Keratinocyte (primary cell): ENCODE measurements at regions not wholly inside any gene's neighbourhood (a gene's known extent, or its start where the extent isn't known, plus 50 kb on each side); places are given as distances from the start of the nearest gene placed in this dataset.

Experiments
- DNase-seq: peaks from one replicate; pipeline ENCODE4 v3.0.0-alpha.2; 2011; ENCODE audit warnings: low read depth, missing footprints, low spot score
- FAIRE-seq: peaks from 2 replicates; lab custom pipeline; 2011; peaks lifted over from hg19 to GRCh38; lab: Jason Lieb, UNC
- H2AFZ ChIP-seq: 2 replicates; pipeline ENCODE4 v1.6.0; 2012; ENCODE audit warnings: low read length, control low read depth, inconsistent platforms; ENCODE audit not compliant: control insufficient read depth
- H3K27ac ChIP-seq: 2 replicates; pipeline ENCODE4 v1.5.1; 2011; ENCODE audit warnings: low read length; ENCODE audit not compliant: control insufficient read depth, insufficient read depth
- H3K27me3 ChIP-seq: 3 replicates; pipeline ENCODE4 v1.6.0; 2011; ENCODE audit warnings: low read length; ENCODE audit not compliant: control insufficient read depth, insufficient read depth; ENCODE audit errors: extremely low read depth
- H3K36me3 ChIP-seq, 2 experiments: 2 replicates in 1 of 2; 3 replicates in 1 of 2; pipeline ENCODE4 v1.5.1; 2011; ENCODE audit warnings: low read length in 2 of 2, mild to moderate bottlenecking in 1 of 2; ENCODE audit not compliant: control insufficient read depth in 2 of 2, insufficient read depth in 2 of 2; ENCODE audit errors: extremely low read depth in 1 of 2
- H3K4me1 ChIP-seq: 3 replicates; pipeline ENCODE4 v1.5.1; 2011; ENCODE audit warnings: low read length; ENCODE audit not compliant: control insufficient read depth, insufficient read depth; ENCODE audit errors: extremely low read depth
- H3K4me2 ChIP-seq: 3 replicates; pipeline ENCODE4 v1.6.0; 2011; ENCODE audit warnings: low read depth, low read length; ENCODE audit not compliant: control insufficient read depth, insufficient read depth; ENCODE audit errors: extremely low read depth
- H3K4me3 ChIP-seq, 3 experiments: fragments of 200-600 bp in 1 of 3; sonication (generic) in 1 of 3; 2 replicates in 2 of 3; 3 replicates in 1 of 3; pipeline ENCODE4 v1.5.1; 2011 to 2016; ENCODE audit warnings: low read length in 3 of 3, mild to moderate bottlenecking in 3 of 3, control low read depth in 2 of 3, inconsistent platforms in 1 of 3, low read depth in 1 of 3, mixed read lengths in 1 of 3, mixed run types in 1 of 3, moderate library complexity in 1 of 3; ENCODE audit not compliant: control insufficient read depth in 2 of 3, insufficient read depth in 2 of 3; ENCODE audit errors: extremely low read depth in 1 of 3
- H3K79me2 ChIP-seq: 2 replicates; pipeline ENCODE4 v1.6.0; 2012; ENCODE audit warnings: low read length; ENCODE audit not compliant: control insufficient read depth, insufficient read depth
- H3K9ac ChIP-seq: 3 replicates; pipeline ENCODE4 v1.6.0; 2011; ENCODE audit warnings: low read length; ENCODE audit not compliant: control insufficient read depth, insufficient read depth; ENCODE audit errors: extremely low read depth
- H3K9me1 ChIP-seq: 3 replicates; pipeline ENCODE4 v1.6.0; 2011; ENCODE audit warnings: low read length; ENCODE audit not compliant: control insufficient read depth, insufficient read depth; ENCODE audit errors: extremely low read depth
- H3K9me3 ChIP-seq: 2 replicates; pipeline ENCODE4 v1.5.1; 2012; ENCODE audit warnings: low read depth, low read length; ENCODE audit not compliant: control insufficient read depth
- H4K20me1 ChIP-seq: 3 replicates; pipeline ENCODE4 v1.6.0; 2011; ENCODE audit warnings: low read length; ENCODE audit not compliant: control insufficient read depth, insufficient read depth; ENCODE audit errors: extremely low read depth
- CTCF ChIP-seq, 3 experiments: IDR thresholded peaks in 1 of 3; conservative IDR thresholded peaks in 1 of 3; optimal IDR thresholded peaks in 1 of 3; 2 replicates in 2 of 3; 3 replicates in 1 of 3; pipeline versions ENCODE3 to v1.5.1; 2011; ENCODE audit warnings: low read length in 3 of 3, mild to moderate bottlenecking in 3 of 3, moderate library complexity in 2 of 3, control low read depth in 1 of 3, inconsistent platforms in 1 of 3; ENCODE audit not compliant: insufficient read depth in 2 of 3; ENCODE audit errors: extremely low read depth in 1 of 3
- EZH2 ChIP-seq: IDR thresholded peaks from one replicate; pipeline ENCODE4 v1.6.1; 2012; ENCODE audit warnings: inconsistent platforms, mild to moderate bottlenecking, low read length, moderate library complexity
- dilution Hi-C: fragments of 300-500 bp; cut with MboI; formaldehyde crosslinking; loops from one replicate; pipeline ENCODE4 v1.7.0; 2020; ENCODE audit warnings: low sequenced_read_pairs; ENCODE audit not compliant: extremely low pct_ligation_motif_present

- TF ChIP-seq EZH2, result no peak
- no peak for TF ChIP-seq CTCF (optimal IDR thresholded peaks at IDR 0.05 in 1 of 3, IDR thresholded peaks at IDR 0.05 in 1 of 3, conservative IDR thresholded peaks at IDR 0.05 in 1 of 3; ENCODE audit: extremely low read depth in 1 of 3, insufficient read depth in 2 of 3, low read length in 3 of 3)
- H3K4me3 ChIP-seq, result no peak overlapping the region
- no peak overlapping the region for H2AFZ ChIP-seq
- no peaks in the 10 kb centered on the region for H3K4me1 ChIP-seq
- H3K79me2 ChIP-seq, result no peaks in the 10 kb centered on the region
- H4K20me1 ChIP-seq, result no peaks in the 10 kb centered on the region
- H3K9me1 ChIP-seq, result no peaks in the 10 kb centered on the region
- FAIRE-seq (no peak), DNase-seq (no peak)
- H3K27ac ChIP-seq, result no peak overlapping the region
- no peak overlapping the region for H3K4me2 ChIP-seq
- H3K27me3 ChIP-seq, result no peaks in the 10 kb centered on the region
- no peaks in the 10 kb centered on the region for H3K36me3 ChIP-seq
- dilution Hi-C loops, result no loop called here
- H3K9ac ChIP-seq, result no peak overlapping the region
- no peaks in the 10 kb centered on the region for H3K9me3 ChIP-seq
Measured at GRCh38 chr4:45155081-45155777, 428.9 kb upstream of the GNPDA2 start.

- FAIRE-seq (no peak), DNase-seq (no peak)
- no peaks in the 10 kb centered on the region for H3K9me1 ChIP-seq
- H3K4me3 ChIP-seq, result no peak overlapping the region
- TF ChIP-seq EZH2 (no peak), CTCF (optimal IDR thresholded peaks at IDR 0.05 in 1 of 3, IDR thresholded peaks at IDR 0.05 in 1 of 3, conservative IDR thresholded peaks at IDR 0.05 in 1 of 3; ENCODE audit: extremely low read depth in 1 of 3, insufficient read depth in 2 of 3, low read length in 3 of 3) (no peak)
- no peaks in the 10 kb centered on the region for H3K9me3 ChIP-seq
- no peaks in the 10 kb centered on the region for H3K4me1 ChIP-seq
- H3K79me2 ChIP-seq, result no peaks in the 10 kb centered on the region
- dilution Hi-C loops, result no loop called here
- H3K27me3 ChIP-seq, result no peaks in the 10 kb centered on the region
- no peaks in the 10 kb centered on the region for H4K20me1 ChIP-seq
- H3K27ac ChIP-seq, result no peak overlapping the region
- H3K4me2 ChIP-seq, result no peak overlapping the region
- no peaks in the 10 kb centered on the region for H3K36me3 ChIP-seq
- no peak overlapping the region for H2AFZ ChIP-seq
- H3K9ac ChIP-seq, result no peak overlapping the region
Measured at GRCh38 chr4:45147866-45148265, 421.5 kb upstream of the GNPDA2 start.
